Keratinocyte (primary cell): ENCODE measurements at regions not wholly inside any gene's neighbourhood (a gene's known extent, or its start where the extent isn't known, plus 50 kb on each side); places are given as distances from the start of the nearest gene placed in this dataset.

ENCODE experiments used
- DNase-seq: peaks from one replicate; pipeline ENCODE4 v3.0.0-alpha.2; 2011; ENCODE audit warnings: low read depth, missing footprints, low spot score
- FAIRE-seq: peaks from 2 replicates; lab custom pipeline; 2011; peaks lifted over from hg19 to GRCh38; lab: Jason Lieb, UNC
- H2AFZ ChIP-seq: 2 replicates; pipeline ENCODE4 v1.6.0; 2012; ENCODE audit warnings: low read length, control low read depth, inconsistent platforms; ENCODE audit not compliant: control insufficient read depth
- H3K27ac ChIP-seq: 2 replicates; pipeline ENCODE4 v1.5.1; 2011; ENCODE audit warnings: low read length; ENCODE audit not compliant: control insufficient read depth, insufficient read depth
- H3K27me3 ChIP-seq: 3 replicates; pipeline ENCODE4 v1.6.0; 2011; ENCODE audit warnings: low read length; ENCODE audit not compliant: control insufficient read depth, insufficient read depth; ENCODE audit errors: extremely low read depth
- H3K36me3 ChIP-seq, 2 experiments: 2 replicates in 1 of 2; 3 replicates in 1 of 2; pipeline ENCODE4 v1.5.1; 2011; ENCODE audit warnings: low read length in 2 of 2, mild to moderate bottlenecking in 1 of 2; ENCODE audit not compliant: control insufficient read depth in 2 of 2, insufficient read depth in 2 of 2; ENCODE audit errors: extremely low read depth in 1 of 2
- H3K4me1 ChIP-seq: 3 replicates; pipeline ENCODE4 v1.5.1; 2011; ENCODE audit warnings: low read length; ENCODE audit not compliant: control insufficient read depth, insufficient read depth; ENCODE audit errors: extremely low read depth
- H3K4me2 ChIP-seq: 3 replicates; pipeline ENCODE4 v1.6.0; 2011; ENCODE audit warnings: low read depth, low read length; ENCODE audit not compliant: control insufficient read depth, insufficient read depth; ENCODE audit errors: extremely low read depth
- H3K4me3 ChIP-seq, 3 experiments: fragments of 200-600 bp in 1 of 3; sonication (generic) in 1 of 3; 2 replicates in 2 of 3; 3 replicates in 1 of 3; pipeline ENCODE4 v1.5.1; 2011 to 2016; ENCODE audit warnings: low read length in 3 of 3, mild to moderate bottlenecking in 3 of 3, control low read depth in 2 of 3, inconsistent platforms in 1 of 3, low read depth in 1 of 3, mixed read lengths in 1 of 3, mixed run types in 1 of 3, moderate library complexity in 1 of 3; ENCODE audit not compliant: control insufficient read depth in 2 of 3, insufficient read depth in 2 of 3; ENCODE audit errors: extremely low read depth in 1 of 3
- H3K79me2 ChIP-seq: 2 replicates; pipeline ENCODE4 v1.6.0; 2012; ENCODE audit warnings: low read length; ENCODE audit not compliant: control insufficient read depth, insufficient read depth
- H3K9ac ChIP-seq: 3 replicates; pipeline ENCODE4 v1.6.0; 2011; ENCODE audit warnings: low read length; ENCODE audit not compliant: control insufficient read depth, insufficient read depth; ENCODE audit errors: extremely low read depth
- H3K9me1 ChIP-seq: 3 replicates; pipeline ENCODE4 v1.6.0; 2011; ENCODE audit warnings: low read length; ENCODE audit not compliant: control insufficient read depth, insufficient read depth; ENCODE audit errors: extremely low read depth
- H3K9me3 ChIP-seq: 2 replicates; pipeline ENCODE4 v1.5.1; 2012; ENCODE audit warnings: low read depth, low read length; ENCODE audit not compliant: control insufficient read depth
- H4K20me1 ChIP-seq: 3 replicates; pipeline ENCODE4 v1.6.0; 2011; ENCODE audit warnings: low read length; ENCODE audit not compliant: control insufficient read depth, insufficient read depth; ENCODE audit errors: extremely low read depth
- EZH2 ChIP-seq: IDR thresholded peaks from one replicate; pipeline ENCODE4 v1.6.1; 2012; ENCODE audit warnings: inconsistent platforms, mild to moderate bottlenecking, low read length, moderate library complexity
- dilution Hi-C: fragments of 300-500 bp; cut with MboI; formaldehyde crosslinking; loops from one replicate; pipeline ENCODE4 v1.7.0; 2020; ENCODE audit warnings: low sequenced_read_pairs; ENCODE audit not compliant: extremely low pct_ligation_motif_present
- TF ChIP-seq, protein P1 (sequence below), 3 experiments: IDR thresholded peaks in 1 of 3; conservative IDR thresholded peaks in 1 of 3; optimal IDR thresholded peaks in 1 of 3; 2 replicates in 2 of 3; 3 replicates in 1 of 3; pipeline versions ENCODE3 to v1.5.1; 2011; ENCODE audit warnings: low read length in 3 of 3, mild to moderate bottlenecking in 3 of 3, moderate library complexity in 2 of 3, control low read depth in 1 of 3, inconsistent platforms in 1 of 3; ENCODE audit not compliant: insufficient read depth in 2 of 3; ENCODE audit errors: extremely low read depth in 1 of 3

DNA sequence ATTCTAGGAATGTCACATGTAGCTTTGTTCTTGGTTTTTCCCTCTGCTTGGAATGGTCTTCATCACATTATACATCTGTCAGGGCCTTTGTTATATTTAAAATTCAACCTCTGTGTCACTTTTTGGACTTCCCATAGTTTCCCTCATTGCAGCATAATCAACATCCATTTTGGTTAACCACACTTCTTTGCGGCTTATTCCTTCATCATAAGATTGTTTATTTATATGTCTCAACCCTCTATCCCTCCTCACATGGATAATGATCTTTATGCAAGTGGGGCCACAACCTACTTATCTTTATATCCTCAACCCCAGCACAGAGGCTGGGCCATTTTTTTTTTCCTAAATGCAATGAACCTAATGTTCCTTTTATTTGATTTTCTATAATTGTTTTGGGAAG is 260.0 kb upstream of the THBS1 start:
- dilution Hi-C loops = no loop called here
- peaks cover 4% of the 10 kb centered on the region for H3K9me3 ChIP-seq
- no peaks in the 10 kb centered on the region for H3K36me3 ChIP-seq
- FAIRE-seq = no peak
- H3K27me3 ChIP-seq = no peaks in the 10 kb centered on the region
- DNase-seq = no peak
- H3K4me3 ChIP-seq = no peak overlapping the region
- no peak overlapping the region for H3K9ac ChIP-seq
- no peak overlapping the region for H3K27ac ChIP-seq
- no peak overlapping the region for H2AFZ ChIP-seq
- TF ChIP-seq, protein P1, sequence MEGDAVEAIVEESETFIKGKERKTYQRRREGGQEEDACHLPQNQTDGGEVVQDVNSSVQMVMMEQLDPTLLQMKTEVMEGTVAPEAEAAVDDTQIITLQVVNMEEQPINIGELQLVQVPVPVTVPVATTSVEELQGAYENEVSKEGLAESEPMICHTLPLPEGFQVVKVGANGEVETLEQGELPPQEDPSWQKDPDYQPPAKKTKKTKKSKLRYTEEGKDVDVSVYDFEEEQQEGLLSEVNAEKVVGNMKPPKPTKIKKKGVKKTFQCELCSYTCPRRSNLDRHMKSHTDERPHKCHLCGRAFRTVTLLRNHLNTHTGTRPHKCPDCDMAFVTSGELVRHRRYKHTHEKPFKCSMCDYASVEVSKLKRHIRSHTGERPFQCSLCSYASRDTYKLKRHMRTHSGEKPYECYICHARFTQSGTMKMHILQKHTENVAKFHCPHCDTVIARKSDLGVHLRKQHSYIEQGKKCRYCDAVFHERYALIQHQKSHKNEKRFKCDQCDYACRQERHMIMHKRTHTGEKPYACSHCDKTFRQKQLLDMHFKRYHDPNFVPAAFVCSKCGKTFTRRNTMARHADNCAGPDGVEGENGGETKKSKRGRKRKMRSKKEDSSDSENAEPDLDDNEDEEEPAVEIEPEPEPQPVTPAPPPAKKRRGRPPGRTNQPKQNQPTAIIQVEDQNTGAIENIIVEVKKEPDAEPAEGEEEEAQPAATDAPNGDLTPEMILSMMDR (optimal IDR thresholded peaks at IDR 0.05 in 1 of 3, IDR thresholded peaks at IDR 0.05 in 1 of 3, conservative IDR thresholded peaks at IDR 0.05 in 1 of 3; ENCODE audit: extremely low read depth in 1 of 3, insufficient read depth in 2 of 3, low read length in 3 of 3) = no peak
- no peak for TF ChIP-seq EZH2
- no peaks in the 10 kb centered on the region for H3K79me2 ChIP-seq
- no peaks in the 10 kb centered on the region for H3K4me1 ChIP-seq
- H3K9me1 ChIP-seq = no peaks in the 10 kb centered on the region
- H3K4me2 ChIP-seq = no peak overlapping the region
- no peaks in the 10 kb centered on the region for H4K20me1 ChIP-seq

DNA sequence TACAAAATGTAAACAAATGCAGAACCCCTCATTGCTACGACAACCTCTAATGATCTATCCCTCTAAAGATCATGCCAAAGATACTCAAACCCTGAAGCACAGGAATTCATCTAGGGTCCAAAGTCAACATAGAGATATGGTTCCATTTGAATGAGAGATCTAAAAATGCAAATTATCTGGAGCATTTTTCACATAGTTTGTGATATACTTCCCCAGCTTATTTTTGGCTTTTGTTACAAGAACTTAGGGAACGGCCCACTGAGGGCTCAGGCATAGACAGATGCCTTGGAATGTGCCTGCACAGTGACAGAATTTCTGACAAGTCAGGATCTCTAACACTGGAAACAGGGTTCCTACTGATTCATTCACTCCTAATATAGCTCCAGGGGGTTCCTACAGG is 258.9 kb upstream of the THBS1 start:
- dilution Hi-C loops = no loop called here
- H3K36me3 ChIP-seq = no peaks in the 10 kb centered on the region
- H3K9ac ChIP-seq = no peak overlapping the region
- H3K4me3 ChIP-seq = no peak overlapping the region
- H3K27ac ChIP-seq = no peak overlapping the region
- H3K4me1 ChIP-seq = no peaks in the 10 kb centered on the region
- no peaks in the 10 kb centered on the region for H3K27me3 ChIP-seq
- FAIRE-seq = no peak
- peaks cover 4% of the 10 kb centered on the region for H3K9me3 ChIP-seq
- H3K4me2 ChIP-seq = no peak overlapping the region
- no peaks in the 10 kb centered on the region for H3K9me1 ChIP-seq
- H2AFZ ChIP-seq = no peak overlapping the region
- DNase-seq = no peak
- H4K20me1 ChIP-seq = no peaks in the 10 kb centered on the region
- no peaks in the 10 kb centered on the region for H3K79me2 ChIP-seq
- no peak for TF ChIP-seq EZH2

DNA sequence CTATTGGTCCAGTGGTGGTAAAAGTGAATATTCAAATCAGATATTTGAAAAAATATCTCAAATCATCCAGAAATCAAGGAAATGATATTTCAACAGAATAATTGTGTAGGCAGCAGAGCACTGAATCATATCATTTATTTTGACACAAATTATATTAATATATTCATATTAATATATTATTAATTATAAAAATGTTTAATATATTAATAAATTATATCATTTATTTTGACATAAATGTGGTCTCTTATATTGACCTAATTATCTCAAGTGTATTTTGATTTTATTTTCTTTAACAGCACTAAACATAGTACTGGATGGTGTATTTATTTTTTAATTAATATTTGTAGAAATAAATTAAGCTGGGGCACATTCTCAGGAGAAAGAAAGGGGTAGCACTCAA is 257.7 kb upstream of the THBS1 start:
- H3K4me3 ChIP-seq = no peak overlapping the region
- H3K4me1 ChIP-seq = no peaks in the 10 kb centered on the region
- no peak for DNase-seq
- H3K9me3 ChIP-seq = peaks cover 4% of the 10 kb centered on the region
- no peaks in the 10 kb centered on the region for H3K36me3 ChIP-seq
- no peak overlapping the region for H3K9ac ChIP-seq
- no peak overlapping the region for H3K4me2 ChIP-seq
- TF ChIP-seq EZH2 = no peak
- TF ChIP-seq, protein P1 (optimal IDR thresholded peaks at IDR 0.05 in 1 of 3, IDR thresholded peaks at IDR 0.05 in 1 of 3, conservative IDR thresholded peaks at IDR 0.05 in 1 of 3; ENCODE audit: extremely low read depth in 1 of 3, insufficient read depth in 2 of 3, low read length in 3 of 3) = no peak
- no peak overlapping the region for H3K27ac ChIP-seq
- no peaks in the 10 kb centered on the region for H3K79me2 ChIP-seq
- H3K9me1 ChIP-seq = no peaks in the 10 kb centered on the region
- no peak overlapping the region for H2AFZ ChIP-seq
- no peaks in the 10 kb centered on the region for H3K27me3 ChIP-seq
- FAIRE-seq = no peak
- dilution Hi-C loops = no loop called here
- H4K20me1 ChIP-seq = no peaks in the 10 kb centered on the region
